Peyer's patch (tissue), 4 donors: ENCODE measurements at regions not wholly inside any gene's neighbourhood (a gene's known extent, or its start where the extent isn't known, plus 50 kb on each side); places are given as distances from the start of the nearest gene placed in this dataset.

ENCODE experiments used
- DNase-seq, 3 donors: peaks; one replicate each; pipeline ENCODE4 v3.0.0-alpha.2; 2017 to 2019
- H3K27ac ChIP-seq, 4 donors: fragments of 200-600 bp; sonication (generic); one replicate each; pipeline ENCODE4 v1.5.1; 2016 to 2019
- H3K27me3 ChIP-seq, 2 donors: fragments of 200-600 bp; sonication (generic); one replicate each; pipeline ENCODE4 v1.5.1; 2019
- H3K36me3 ChIP-seq, 3 donors: fragments of 200-600 bp; sonication (generic); one replicate each; pipeline ENCODE4 v1.5.1; 2016 to 2019
- H3K4me1 ChIP-seq, 4 donors: fragments of 200-600 bp; sonication (generic); one replicate each; pipeline ENCODE4 v1.5.1; 2016 to 2019
- H3K4me3 ChIP-seq, 4 donors: fragments of 200-600 bp; sonication (generic); 1 replicate in 3 of 4; 2 replicates in 1 of 4; pipeline ENCODE4 v1.5.1; 2016 to 2019; ENCODE audit warnings: mild to moderate bottlenecking in 1 of 4
- H3K9me3 ChIP-seq, 4 donors: fragments of 200-600 bp; sonication (generic); one replicate each; pipeline ENCODE4 v1.5.1; 2016 to 2019; ENCODE audit warnings: mild to moderate bottlenecking in 1 of 4
- CTCF ChIP-seq, 6 experiments: fragments of 450-650 bp in 4 of 6; fragments of 200-600 bp in 2 of 6; sonication (generic) in 1 of 6; IDR thresholded peaks; one replicate each; pipeline ENCODE4 v1.5.1; 2017 to 2019; ENCODE audit warnings: antibody characterized with exemption in 6 of 6, mild to moderate bottlenecking in 3 of 6, moderate library complexity in 1 of 6
- POLR2A ChIP-seq, 2 donors: fragments of 450-650 bp; IDR thresholded peaks; one replicate each; pipeline ENCODE4 v1.5.1; 2017; ENCODE audit warnings: antibody characterized with exemption in 2 of 2, mild to moderate bottlenecking in 2 of 2, moderate library complexity in 2 of 2

DNA sequence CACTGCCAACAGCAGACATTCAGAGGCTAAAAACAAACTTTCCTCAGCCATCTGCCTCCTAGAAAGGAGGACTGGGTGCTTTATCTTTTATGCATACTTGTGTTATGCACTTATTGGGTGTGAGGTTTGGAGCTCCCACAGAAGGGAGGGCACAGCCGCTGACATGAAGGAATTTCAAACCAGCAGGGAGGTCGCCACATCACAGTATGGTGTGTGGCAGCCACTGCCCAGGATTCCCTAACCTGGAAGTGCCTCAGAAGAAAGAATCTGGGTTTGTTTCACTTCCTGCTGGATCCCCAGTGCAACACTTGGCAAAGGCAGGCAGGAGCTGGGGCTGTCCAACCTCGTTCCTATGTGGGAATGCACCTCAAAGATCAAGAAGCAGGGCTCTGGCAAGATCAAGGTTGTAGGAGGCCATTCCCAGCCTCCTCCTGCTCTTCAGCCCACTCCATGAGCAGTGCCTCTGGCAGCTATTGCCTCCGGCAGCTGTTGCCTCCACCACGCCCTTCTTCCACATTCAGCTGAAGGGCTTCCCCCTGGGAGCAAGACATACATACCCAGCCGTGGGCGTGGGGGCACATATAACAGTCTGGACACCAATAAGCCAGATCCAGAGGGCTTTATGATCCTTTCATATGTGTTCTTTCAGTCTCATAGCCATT is 109.0 kb upstream of the MAMLD1 start:
- Histone ChIP-seq H3K4me3 (no peak overlapping the region), H3K36me3 (no peaks in the 10 kb centered on the region), H3K27me3 (no peaks in the 10 kb centered on the region), H3K4me1 (no peaks in the 10 kb centered on the region), H3K27ac (no peak overlapping the region), H3K9me3 (no peaks in the 10 kb centered on the region)
- TF ChIP-seq POLR2A (IDR thresholded peaks at IDR 0.05) (no peak), CTCF (IDR thresholded peaks at IDR 0.05) (no peak)
- no peak for DNase-seq

- no peak for TF ChIP-seq POLR2A (IDR thresholded peaks at IDR 0.05)
- TF ChIP-seq CTCF (IDR thresholded peaks at IDR 0.05), result no peak
- no peaks in the 10 kb centered on the region for H3K9me3 ChIP-seq
- H3K27ac ChIP-seq, result no peak overlapping the region
- no peaks in the 10 kb centered on the region for H3K27me3 ChIP-seq
- no peak overlapping the region for H3K4me3 ChIP-seq
- no peak for DNase-seq
- H3K36me3 ChIP-seq, result no peaks in the 10 kb centered on the region
- no peaks in the 10 kb centered on the region for H3K4me1 ChIP-seq
Measured at GRCh38 chrX:150254909-150255308, 108.2 kb upstream of the MAMLD1 start.

GRCh38 chrX:150255441-150256296 is 107.4 kb upstream of the MAMLD1 start:
- DNase-seq, result no peak
- no peaks in the 10 kb centered on the region for H3K36me3 ChIP-seq
- no peak overlapping the region for H3K4me3 ChIP-seq
- H3K27ac ChIP-seq, result no peak overlapping the region
- no peaks in the 10 kb centered on the region for H3K9me3 ChIP-seq
- H3K27me3 ChIP-seq, result no peaks in the 10 kb centered on the region
- no peaks in the 10 kb centered on the region for H3K4me1 ChIP-seq
- TF ChIP-seq POLR2A (IDR thresholded peaks at IDR 0.05), result no peak
- TF ChIP-seq CTCF (IDR thresholded peaks at IDR 0.05), result no peak

GRCh38 chrX:150256297-150256650 is 106.8 kb upstream of the MAMLD1 start:
- no peak for TF ChIP-seq POLR2A (IDR thresholded peaks at IDR 0.05)
- no peak for TF ChIP-seq CTCF (IDR thresholded peaks at IDR 0.05)
- Histone ChIP-seq H3K4me1 (no peaks in the 10 kb centered on the region), H3K4me3 (no peak overlapping the region), H3K9me3 (no peaks in the 10 kb centered on the region), H3K27ac (no peak overlapping the region), H3K27me3 (no peaks in the 10 kb centered on the region), H3K36me3 (no peaks in the 10 kb centered on the region)
- DNase-seq, result no peak

DNA sequence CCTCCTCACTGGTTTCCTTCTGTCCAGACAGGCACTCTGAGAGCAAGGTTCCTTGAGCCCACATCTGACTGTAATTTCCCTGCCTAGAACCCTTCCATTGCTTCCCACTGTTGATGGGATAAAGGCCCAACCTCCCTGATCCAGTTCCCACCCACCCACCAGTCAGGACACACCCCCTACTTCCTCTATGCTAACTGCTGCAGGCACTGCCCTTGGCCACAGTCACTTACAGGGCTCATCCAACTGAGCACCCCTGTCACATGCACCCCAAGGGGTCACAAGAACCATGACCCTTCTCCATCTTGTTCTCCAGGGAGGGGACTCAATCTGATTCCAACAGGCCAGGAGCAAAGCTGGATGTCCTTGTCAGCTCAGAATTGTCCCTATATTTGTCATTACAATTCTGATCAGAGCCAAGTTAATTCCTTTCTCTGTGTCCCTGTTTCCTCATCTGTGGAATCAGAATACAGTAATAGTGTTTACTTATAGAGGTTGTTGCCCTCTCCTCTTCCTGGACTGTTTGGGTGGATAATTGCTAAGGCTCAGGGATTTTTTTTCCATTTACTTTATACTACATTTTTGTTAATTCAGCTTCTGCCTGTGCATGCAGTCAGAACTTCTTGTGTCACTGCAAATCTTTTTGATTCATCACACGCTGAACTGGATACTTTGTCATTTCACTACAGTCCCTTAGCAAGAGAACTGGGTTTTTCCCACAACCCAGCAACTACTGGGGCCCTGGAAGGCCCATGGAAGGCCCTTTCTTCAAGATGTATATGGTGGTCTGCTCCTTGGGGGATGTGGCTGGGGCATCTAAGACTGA is 105.6 kb upstream of the MAMLD1 start:
- no peak overlapping the region for H3K27ac ChIP-seq
- no peaks in the 10 kb centered on the region for H3K4me1 ChIP-seq
- no peak for TF ChIP-seq CTCF (IDR thresholded peaks at IDR 0.05)
- TF ChIP-seq POLR2A (IDR thresholded peaks at IDR 0.05), result no peak
- H3K4me3 ChIP-seq, result no peak overlapping the region
- no peaks in the 10 kb centered on the region for H3K9me3 ChIP-seq
- no peak for DNase-seq
- no peaks in the 10 kb centered on the region for H3K27me3 ChIP-seq
- no peaks in the 10 kb centered on the region for H3K36me3 ChIP-seq
